HG03342 (cell line): ENCODE measurements at regions not wholly inside any gene's neighbourhood (a gene's known extent, or its start where the extent isn't known, plus 50 kb on each side); places are given as distances from the start of the nearest gene placed in this dataset.

Experiments used
- ATAC-seq: cut with Tn5 transposase; IDR thresholded peaks from one replicate; pipeline ENCODE4 v1.9.1; 2021; ENCODE audit warnings: mild to moderate bottlenecking, moderate library complexity; ENCODE audit not compliant: unreplicated experiment

DNA sequence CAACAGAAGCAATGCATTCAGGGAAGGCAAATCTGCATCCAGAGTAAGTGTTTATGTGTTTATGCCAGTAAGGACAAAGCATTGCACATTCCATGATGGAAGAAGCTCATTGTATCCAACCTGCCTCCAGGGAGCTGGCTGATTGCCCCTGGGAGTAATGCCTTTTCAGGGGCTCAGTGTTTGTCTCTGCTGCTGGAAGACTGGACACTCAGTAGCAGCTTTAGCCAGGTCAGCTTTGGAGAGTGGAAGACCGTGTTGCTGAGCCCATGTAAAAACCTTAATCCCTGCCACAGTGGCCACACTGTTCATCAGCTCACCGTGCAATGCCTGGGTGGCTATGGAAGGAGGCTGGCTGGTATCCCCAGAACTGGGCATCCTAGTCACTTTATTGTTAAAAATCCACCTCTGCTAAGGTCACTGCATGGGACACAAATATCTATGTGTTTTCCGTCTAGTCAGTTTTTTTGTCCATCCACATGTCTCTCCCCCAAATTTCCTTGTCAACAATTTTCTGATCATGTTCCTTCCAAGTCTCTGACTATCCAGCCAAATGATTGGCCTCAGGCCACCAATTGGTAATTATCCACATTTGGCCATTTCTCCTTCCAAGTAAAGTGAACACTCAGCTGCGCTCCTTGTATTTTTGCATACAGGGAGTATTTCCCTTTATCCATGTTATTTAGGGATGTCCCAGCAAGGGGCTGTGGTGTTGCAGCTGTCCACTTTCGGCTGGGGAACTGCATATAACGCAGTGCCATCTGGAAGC lies 2044.5 kb upstream of the AGA start:
- ATAC-seq, result no peak

DNA sequence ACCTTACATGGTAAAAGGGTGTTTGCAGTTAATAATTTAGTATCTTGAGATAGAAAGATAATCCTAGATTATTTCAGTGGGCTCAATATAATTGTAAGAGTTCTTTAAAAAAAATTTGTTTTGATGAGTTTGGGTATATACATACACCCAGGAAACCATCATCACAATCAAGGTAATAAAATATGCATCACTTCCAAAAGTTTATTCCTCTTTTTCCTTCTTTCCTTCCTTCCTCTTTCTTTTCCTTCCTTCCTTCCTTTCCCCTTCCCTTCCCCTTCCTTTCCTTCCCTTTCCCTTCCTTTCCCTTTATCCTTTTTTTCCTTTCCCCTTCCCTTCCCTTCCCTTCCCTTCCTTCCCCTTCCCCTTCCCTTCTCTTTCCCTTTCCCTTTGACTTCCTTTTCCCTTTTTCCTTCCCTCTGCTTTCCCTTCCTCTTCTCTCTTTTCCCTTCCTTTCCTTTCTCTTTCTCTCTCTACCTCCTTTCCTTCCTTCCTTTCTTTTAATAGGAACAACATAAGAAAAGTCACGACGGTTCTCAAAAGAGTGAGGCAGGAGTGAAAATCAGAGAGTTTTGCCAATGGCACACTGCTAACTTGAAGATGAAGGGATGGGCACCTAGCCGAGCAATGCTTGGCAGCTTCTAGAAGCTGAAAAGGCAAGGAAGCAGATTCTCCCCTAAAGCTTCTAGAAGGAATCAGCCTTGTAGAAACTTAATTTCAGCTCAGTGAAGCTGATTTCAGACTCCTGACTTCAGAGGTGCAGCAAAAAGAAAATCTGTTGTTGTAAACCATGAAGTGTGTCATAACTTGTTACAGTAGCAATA lies 2050.2 kb upstream of the AGA start:
- no peak for ATAC-seq

DNA sequence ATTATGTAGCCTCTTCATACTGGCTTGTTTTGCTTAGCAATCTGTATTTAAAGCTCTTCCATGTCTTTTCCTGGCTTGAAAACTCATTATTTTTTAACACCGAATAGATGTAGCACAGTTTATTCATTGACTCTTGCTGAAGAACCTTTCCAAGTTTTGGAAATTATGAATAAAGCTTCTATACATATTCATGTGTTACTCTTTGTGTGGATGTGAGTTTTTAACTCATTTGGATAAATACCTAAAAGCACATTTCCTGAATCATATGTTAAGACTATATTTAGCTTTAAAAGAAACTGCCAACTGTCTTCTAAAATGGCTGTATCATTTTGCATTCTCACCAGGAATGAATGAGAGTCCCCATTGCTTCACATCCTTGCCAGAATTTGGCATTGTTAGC lies 2061.7 kb upstream of the AGA start:
- ATAC-seq, result no peak

DNA sequence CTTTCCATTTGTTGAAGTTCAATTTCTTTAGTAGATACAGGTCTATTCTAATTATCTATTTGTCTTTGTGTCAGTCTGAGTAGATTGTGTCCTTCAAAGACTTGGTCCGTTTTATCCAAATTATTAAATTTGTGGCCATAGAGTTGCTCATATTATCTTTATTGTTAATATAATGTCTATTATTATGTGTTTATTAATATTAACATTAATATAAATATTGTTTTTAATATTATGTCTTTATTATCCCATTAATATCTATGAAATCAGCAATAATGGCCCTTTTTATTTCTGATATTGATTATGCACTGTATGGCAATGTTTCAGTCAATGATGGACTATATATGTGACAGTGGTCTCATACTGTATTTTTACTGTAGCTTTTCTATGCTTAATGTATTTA lies 2067.3 kb upstream of the AGA start:
- ATAC-seq, result no peak

DNA sequence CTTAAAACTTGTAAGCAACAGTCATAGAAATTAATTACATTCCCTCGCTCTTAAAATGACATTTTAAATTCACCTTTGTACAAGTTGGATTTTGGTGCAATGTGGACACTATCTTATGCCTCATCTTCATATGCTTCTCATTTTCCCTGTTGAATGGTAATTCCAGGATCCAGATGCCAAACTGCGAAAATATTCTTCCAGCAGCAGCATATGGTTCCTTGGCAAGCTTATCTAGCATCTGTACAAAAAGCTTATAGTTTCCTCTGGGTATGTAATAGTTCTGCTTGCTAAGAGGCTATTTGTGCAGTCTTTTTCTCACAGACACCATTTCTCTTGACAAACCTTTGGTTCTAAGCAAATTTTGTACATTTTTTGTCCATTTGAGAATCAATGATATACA lies 2079.7 kb upstream of the AGA start:
- ATAC-seq, result no peak

DNA sequence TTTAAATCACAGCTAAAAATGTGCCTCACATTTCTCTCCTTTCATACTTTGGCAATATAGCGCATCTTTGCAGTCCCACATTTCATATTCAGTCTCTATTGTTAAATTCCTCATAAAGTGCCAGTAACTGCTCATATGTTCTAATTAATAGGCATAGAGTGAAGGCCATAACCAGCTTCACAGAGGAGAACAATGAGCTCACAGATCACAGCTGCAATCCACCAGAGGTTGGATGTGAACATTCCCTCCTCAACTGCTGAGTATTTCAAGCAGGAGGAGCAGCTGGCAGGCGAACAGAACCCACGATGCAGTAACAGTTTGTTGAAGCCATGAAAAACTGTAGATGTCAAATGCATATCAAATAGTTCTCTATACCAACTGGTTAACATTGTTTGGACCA lies 2088.7 kb upstream of the AGA start:
- ATAC-seq, result no peak

DNA sequence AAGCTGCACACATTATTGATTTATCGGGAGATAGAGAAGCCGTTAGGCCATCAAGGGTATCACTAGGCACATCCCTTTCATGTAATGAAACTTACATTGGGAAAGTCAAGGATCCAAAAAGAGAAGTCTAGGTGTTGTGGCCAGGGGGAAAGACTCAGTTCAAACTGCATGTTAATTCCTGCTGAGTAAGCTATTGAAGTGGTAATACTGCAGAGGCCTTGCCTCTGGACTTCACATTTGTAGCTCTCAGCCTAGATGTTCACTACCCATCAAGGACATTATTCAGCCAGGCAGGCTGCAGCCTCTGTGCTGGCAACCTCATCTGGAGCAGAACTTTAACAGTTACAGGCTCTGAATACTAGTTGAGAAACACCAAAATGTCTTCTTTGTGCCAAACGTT lies 2094.5 kb upstream of the AGA start:
- ATAC-seq, result no peak

DNA sequence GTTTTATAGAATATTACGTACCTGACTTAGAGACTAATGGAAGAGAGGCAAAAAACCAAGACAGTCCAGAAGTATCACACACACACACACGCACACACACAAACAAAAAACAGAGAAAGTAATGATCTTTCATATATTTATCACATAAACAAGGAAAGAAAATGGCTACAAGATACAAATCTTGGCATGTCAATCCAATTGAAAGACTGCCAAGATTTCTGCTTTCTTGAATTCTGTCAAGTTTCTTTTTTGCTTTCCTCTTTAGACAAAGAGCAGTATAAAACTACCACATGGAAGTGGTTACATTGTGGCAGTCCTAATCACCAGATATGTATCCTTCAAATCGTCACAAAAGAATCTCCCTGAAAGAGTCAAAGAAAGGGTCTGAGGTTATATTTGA lies 2097.4 kb upstream of the AGA start:
- no peak for ATAC-seq

DNA sequence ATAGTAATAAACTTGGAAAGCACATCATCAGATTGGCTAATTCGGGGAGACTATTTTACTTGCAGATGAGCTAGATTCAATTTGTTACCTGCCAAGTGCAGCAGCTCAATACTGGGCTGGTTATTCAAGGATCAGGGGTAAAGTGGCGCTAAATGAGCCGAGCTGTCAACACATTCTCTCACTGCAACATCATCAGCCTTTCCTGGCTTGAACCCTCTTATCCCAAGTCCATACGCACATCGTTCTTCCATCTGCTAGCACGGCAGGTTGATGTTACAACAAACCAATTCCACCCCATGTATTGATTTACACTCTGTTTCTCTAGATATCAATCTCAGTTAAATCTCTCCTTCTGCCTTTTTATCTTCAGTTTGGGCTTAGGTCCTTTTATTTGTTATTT lies 2101.5 kb upstream of the AGA start:
- ATAC-seq, result no peak

DNA sequence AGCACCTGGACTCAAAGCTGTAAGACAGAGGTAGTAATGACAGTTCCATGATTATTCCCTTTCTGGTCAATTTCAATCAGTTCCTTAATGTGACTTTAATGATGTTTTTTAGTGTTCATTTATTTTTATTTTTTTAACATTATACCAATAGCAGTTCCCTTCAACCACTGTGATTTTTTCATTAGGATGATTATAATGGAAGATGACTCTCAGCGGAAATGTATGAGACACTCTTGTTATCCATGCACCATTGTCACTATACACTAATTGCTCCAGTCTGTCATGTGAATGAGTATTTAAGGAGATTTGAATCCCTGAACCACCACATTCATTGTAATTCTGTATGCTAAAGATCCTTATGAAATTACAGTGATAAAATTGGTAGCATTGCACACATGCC lies 2102.3 kb upstream of the AGA start:
- no peak for ATAC-seq

DNA sequence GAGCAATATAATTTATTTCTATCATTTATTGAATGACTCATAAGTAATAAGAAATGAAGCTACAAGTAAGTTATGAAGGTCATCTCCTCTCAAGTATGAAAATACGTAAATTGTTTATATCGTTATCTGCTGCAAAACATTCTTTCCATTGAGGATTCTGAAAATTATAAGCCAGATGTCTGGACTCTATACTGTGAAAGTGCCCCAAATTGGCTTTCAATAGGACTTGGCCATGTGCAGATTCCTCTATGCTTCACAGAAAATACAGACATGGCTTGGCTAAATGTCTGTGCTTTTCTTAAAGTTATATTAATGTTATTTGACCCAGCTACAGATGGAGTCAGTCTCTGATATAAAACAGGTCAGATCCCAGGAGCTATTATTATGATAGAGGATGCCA lies 2109.9 kb upstream of the AGA start:
- no peak for ATAC-seq

DNA sequence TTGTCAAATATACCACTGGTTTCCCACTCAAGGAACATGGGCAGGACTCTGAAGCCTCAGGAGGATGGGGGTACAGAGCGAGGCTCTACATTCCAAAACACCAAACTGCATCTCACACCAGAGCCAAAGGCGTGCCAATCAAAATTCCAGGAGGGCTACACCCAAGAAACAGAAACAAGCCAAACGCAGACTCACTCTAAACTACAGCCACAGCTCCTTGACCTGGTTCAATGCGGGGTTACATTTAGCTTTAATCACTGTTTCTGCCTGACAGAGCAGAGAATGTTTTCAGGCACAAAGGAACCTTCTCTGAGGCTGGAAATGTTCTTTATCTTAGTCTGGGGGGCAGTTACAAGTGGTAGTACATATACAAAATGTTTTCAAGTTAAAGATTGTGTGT lies 2121.5 kb upstream of the AGA start:
- ATAC-seq, result no peak

DNA sequence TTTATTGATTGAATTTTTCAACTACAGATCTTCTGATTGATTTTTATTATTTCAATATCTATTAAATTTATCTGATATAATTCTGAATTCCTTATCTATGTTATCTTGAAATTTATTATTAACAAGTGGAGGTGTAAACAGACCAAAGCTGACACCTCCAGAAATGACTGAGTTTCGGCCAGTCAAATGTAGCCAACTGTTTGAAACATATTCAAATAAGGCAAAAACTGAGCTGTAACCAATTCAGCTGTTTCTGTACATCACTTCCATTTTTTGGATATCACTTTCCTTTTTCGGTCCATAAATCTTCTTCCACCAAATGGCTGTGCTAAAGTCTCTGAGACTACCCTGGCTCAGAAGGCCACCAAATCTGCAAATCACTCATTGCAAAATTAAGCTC lies 2127.3 kb upstream of the AGA start:
- no peak for ATAC-seq

DNA sequence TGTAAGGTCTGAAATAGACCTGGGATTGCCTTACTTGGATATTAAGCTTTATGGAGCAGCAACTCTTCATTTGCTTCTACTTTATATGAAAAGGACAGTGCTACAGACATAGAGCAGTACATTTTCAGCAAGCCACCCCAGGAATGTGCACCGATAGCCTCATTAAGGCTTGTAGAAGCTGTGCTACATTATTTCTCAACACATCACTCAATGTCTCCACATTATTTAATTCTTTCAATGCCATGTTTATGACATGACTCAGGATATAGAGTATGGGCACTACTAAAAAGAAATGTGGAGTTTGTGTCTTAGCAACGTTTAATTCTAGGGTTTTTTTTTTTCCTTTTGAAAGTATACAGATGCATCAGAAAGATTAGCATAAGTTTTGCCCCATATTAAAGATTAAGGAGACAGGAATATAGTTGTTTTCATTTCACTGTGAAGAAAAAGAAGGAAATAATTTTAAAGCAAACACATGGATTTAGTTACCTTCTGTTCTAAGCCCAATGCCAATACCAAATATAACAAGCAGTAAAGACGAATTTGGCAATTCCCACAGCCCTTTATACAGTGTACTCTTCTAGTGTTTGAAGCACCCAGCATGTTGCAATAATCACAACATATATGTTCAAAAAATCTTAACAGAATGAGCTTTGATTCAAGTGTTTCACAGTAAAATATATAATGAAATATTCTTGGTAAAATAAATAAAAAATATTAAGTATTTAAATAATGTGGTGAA lies 2140.1 kb upstream of the AGA start:
- ATAC-seq, result no peak

DNA sequence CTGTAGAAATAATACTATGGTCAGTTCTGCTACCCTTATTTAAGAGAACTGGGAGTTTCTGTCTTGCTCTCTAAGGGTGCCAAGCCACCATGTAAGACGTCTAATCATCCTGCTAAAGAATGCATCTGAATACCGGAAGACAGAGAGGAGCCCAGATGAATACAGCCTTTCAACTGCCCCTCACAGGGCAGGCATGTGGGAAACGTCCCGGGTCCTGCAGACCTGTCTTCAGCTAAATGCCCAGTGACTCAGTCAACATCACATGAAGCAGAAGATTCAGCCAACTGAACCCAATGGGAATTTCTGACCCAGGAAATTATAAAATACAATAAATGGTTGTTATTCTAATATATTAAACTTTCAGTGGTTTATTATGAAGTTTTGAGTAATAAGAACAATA lies 2141.0 kb upstream of the AGA start:
- no peak for ATAC-seq

DNA sequence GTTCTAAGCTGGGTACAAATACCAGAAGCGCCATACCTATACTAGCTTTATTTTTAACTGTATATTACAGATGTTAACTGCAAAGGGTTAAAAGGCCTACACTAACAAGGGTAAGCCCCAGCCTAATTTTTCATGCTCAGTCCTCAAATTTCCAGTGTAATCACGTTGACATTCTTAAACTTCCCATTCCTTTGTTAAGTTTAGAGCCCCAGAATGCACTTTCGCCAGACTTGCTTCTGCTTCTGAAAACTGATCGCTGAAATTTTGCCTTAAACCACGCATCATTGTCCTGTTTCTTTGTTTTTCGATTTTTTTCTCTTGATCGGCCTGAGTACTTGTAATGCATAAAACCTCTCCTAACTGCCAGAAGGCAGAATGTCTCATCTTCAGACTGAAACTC lies 2141.9 kb upstream of the AGA start:
- ATAC-seq, result no peak

DNA sequence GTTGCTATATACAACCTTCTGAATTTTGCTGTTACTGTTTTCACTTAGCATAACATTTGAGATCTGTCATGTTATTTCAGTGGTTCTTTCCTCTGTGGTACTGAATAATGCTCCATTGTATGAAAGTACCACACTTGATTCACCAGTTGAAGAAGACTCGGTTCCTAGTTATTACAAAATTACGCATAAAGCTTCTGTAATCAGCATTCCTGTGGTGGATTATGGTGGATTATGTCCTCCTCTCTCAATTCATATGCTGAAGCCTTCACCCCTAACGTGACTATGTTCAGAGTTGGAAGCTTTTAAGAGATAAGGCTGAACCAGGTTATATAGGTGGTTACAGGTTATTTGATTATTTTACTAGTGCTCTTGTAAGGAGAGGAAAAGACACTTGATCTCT lies 2143.5 kb upstream of the AGA start:
- no peak for ATAC-seq

DNA sequence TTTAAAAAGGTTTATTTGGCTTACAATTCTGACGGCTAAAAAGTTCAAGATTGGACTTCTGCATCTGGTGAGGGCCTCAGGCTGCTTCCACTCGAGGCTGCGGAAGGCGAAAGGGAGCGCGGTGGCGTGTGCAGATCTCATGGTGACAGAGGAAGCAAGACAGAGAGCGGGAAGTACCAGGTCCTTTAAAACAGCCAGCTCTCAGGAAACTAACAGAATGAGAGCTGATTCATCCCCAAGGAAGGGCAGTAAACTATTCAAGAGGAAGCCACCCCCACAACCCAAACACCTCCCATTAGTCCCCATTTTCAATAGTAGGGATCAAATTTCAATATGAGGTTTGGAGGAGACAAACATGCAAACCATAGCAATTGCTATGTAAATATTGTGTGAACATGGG lies 2144.2 kb upstream of the AGA start:
- no peak for ATAC-seq

DNA sequence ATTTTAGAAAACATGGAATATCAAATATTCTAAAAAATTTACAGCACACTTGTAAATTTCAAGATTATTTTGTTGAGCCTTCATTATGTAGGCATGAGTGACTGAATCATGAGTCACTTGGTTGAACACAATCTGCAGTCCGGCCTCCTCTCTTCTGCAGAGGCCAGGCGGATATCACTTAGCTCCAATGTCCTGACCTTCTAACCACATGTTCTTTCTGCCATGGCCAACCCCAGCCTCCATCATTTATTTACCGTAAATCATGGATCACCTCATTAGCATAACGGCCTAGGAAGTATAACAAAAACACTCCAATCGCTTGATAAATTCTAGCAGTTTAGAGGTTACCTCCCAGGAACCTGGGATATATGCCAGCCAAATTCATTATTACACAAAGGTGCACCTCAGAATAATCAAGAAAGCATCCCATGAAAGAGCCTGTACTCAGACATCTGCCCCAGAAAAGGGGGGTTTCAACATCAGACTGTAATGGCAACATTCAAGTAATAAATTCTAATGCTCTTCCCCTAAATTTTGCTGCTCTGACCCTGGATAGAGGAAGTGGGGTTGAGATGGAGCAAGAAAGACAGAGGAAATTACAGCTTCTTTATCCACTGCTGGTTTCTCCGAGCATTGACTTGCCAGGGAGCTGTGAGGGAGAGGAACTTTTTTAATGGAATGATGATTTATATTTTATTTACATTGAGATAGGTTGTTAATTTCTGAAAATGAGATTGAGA lies 2153.6 kb upstream of the AGA start:
- no peak for ATAC-seq

DNA sequence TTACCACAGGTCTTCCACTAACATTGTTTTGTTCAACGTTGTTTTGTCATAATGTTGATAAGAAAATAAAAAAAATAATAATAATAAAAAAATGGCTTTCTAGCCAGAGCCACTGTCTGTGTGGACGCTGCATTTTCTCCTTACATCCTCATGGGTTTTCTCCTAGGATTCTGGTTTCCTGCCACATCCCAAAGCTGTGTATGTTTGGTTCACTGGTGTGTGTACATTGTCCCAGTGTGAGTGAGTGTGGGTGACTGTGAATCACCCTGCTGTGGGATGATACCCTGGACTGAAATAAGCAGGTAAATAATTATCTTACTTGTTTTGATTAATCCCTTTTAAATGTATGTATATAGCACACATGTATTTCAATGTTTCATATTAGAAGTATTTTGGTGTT lies 2154.4 kb upstream of the AGA start:
- ATAC-seq, result no peak

DNA sequence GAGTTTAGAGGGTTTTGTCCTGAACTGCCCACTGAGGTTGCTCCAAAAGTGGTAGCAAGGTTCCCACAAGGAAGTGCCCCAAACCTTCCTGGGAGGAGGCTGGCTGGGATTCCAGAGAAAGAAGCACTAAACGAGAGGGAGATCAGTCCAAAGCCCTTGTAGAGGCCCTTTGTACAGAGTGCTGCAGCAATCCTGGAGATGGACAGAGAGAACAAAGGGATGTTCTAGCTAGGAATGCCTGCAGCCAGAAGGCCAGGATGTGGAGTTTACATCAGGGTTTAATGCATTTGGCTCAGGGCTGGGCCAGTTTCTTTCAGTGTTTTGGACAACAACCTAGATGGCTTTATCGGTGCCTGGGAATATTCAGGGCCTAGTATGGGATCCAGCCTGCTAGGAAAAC lies 2155.1 kb upstream of the AGA start:
- no peak for ATAC-seq
